DMS 273 treated with DMSO at 0.1 percent for 48 hours (cell line): ENCODE measurements at regions not wholly inside any gene's neighbourhood (a gene's known extent, or its start where the extent isn't known, plus 50 kb on each side); places are given as distances from the start of the nearest gene placed in this dataset.

Experiments used
- DNase-seq: peaks from one replicate; lab custom pipeline; 2025; lab: John Stamatoyannopoulos, UW

DNA sequence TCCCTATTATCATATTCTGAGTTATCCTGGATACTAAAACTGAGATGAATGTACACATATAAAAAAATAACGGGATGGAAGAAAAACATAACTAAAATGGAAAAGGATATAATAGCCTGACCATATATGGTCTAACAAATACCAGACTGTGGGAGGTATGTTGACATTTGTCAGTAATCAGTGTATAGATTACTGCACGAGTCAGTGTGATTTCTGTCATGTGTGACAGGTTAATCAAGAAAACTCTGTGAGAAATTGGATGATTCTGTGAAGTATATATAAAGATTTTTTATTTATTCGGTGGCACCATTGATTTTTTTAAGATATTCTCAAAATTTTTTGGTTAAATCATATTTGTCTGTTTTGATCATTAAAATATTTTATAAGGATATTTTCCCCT lies 547.3 kb upstream of the B3GALT2 start:
- no peak for DNase-seq

- DNase-seq, result no peak
These were observed 543.6 kb upstream of the B3GALT2 start for GRCh38 chr1:193730017-193730416.

DNA sequence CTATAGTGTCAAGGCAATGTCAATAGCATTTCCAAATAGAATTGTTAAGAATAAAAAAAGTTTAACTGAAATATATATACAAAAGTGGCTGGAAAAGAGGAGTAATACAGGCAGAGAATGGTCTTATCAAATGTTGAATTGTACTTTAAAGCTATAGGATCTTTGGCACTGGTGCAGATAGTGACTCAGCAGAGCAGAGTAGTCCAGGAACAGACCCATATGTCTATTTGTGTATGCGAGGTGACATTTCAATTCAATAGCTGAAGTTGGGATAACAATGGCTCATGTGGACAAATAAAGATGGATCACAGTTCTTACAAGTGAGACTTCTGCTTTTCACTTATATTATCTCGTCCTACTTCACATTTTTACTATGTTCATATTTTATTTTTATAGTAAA lies 543.0 kb upstream of the B3GALT2 start:
- DNase-seq, result no peak

DNA sequence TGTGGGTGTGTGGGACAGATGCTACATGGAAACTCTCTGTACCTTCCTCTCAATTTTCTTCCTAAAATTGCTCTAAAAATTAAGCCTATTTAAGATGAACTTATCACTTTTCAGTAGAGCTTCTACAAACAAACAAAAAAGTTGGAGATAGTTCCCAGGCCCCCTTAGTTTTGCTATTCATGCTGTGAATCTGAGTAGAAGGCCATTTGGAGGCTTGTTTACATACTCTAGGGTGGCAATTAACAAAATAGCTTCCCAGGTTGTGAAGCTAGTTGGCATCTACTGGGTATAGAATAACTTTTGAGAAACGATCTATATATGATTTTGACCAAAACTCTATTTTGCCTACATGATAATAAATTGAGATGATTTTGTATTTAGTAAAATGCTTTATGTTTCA lies 541.4 kb upstream of the B3GALT2 start:
- no peak for DNase-seq

DNA sequence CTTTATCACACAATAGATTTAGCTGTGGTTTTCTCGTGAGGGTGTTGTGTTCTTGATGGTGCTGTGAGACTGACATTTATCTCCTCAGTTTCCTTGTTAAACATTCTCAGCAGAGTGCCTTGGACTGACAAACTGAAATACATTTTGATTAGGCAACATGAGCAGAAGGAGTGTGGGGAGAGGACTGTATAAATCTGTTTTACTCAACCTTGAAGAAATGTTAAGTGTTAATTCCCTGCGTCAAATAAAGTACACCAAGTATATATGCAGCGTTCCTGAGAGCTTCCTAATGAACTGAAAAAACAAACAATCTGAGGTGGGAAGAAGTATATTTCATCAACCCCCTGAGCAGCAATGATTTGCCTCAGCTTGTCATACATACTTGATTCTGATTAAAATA lies 540.3 kb upstream of the B3GALT2 start:
- DNase-seq, result no peak

DNA sequence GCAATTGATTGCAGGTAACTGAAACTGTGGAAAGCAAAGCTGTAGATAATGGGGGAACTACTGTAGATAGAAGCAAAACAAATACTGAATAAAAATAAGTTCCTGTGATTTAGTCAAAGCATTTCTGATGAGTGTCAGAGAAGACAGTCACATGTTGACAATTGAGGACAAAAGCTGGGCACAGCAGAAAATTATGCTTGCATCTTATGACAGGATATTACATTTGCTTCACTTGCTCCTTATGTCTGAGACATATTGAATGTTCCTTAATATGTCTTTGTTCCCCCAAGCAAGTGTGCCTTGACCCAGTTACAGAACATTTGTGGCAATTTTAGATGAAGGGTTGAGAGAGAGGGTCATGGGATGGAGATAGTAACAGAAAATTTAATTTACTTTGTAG lies 526.0 kb upstream of the B3GALT2 start:
- no peak for DNase-seq

DNA sequence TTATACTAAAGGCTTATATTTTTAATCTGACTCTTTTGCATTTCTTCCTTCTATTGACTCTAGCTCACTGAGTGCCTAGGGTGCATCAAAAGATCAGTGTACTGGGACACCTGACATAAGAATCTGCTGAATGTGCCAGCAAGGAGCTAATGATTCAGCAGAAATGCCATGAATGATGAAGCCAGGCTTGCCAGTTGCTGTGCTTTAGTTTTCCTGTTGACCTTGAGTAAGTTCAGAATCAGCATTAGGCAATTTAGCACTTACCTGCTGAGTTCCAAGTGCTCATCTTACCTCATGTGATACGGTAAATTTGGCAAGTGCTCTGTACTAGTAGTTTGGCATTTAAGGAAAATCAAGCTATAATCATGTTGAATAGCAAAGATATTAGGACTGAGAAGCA lies 523.2 kb upstream of the B3GALT2 start:
- no peak for DNase-seq

DNA sequence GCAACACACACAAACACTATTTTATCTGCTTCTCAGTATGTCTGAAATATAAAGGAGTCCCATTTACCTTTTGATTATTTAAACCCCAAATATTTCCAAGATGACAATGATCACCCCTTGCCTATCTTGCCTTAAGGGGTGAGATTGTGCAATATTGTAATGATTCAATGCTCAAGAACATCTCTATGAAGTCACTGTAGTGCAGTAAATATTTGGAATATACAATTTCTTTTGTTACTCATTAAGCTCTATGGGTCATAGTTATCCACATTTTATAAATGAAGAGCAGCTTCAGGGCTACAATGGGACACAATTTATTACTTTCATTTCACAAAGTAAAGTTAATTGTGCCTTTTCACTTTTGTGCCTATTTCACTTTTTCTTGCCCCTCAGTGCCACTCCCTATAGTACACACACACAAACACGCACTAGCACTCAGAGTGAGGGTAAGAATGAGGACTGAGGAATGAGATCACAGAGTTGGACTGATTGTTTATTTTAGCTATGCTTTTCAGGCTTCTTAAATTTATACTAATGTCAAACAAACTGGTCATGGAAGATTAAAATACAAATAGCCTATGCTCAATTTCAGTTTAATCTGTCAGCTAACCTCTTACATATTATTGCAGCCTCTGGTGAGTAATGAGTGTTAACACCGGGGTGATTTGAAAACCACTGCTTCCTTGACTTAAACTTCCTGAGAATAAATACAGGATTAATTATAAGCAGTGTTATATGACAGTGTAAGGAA lies 521.0 kb upstream of the B3GALT2 start:
- DNase-seq, result no peak

- no peak for DNase-seq
These were observed 520.4 kb upstream of the B3GALT2 start for GRCh38 chr1:193706766-193707165.

DNA sequence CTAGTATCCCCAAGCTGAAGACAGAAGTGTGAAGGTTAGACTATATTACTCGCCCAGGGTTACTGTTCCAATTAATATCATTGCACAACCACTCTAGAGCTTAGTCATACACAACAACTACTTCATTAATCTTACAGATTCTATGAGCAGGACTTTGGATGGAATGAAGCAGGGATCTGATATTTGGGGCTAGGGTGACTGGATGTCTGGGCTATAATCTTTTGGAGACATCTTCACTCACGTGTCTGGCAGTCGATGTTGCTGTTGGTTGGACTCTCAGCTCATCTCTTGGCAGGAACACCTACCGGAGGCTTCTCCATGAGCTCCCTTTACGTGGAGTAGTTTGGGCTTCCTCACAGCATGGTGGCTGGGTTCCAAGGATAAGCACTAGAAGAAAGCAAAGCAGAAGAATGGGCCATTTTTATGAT lies 519.2 kb upstream of the B3GALT2 start:
- no peak for DNase-seq

DNA sequence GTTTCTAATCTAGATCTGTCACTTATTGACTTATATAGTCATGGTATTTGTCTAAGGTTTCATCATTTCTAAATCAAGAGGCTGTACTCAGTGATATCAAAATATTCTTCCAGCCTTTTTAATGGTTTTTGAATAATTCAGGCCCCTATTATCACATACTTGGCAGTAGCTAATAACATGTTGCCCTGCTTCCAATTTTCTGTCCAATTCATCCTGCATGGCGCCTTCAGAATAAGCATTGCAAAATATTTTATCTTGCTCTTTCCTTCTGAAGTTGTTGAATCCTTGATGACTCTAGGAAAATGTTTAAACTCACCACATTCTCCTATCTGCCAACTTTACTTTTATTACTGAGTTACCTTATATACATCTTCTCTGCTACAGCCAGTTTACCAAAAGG lies 517.2 kb upstream of the B3GALT2 start:
- no peak for DNase-seq

DNA sequence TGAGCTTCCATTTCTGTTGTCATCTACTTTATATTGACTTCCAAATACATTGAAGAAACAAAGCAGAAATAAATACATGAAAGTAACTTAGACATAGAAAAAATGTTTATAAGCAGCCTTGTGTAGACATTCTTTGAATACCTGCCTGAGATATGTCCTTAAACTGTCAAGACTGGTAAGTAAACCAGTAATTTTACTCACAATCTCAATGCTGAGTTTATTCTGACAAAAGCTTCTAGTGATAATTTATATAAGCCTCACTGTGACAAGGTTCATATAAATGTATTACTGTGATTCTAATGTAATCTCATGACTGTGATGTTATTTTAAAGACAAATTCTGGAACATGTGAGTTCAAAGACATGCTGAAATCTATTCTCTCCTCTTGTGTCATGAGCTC lies 516.7 kb upstream of the B3GALT2 start:
- DNase-seq, result no peak

DNA sequence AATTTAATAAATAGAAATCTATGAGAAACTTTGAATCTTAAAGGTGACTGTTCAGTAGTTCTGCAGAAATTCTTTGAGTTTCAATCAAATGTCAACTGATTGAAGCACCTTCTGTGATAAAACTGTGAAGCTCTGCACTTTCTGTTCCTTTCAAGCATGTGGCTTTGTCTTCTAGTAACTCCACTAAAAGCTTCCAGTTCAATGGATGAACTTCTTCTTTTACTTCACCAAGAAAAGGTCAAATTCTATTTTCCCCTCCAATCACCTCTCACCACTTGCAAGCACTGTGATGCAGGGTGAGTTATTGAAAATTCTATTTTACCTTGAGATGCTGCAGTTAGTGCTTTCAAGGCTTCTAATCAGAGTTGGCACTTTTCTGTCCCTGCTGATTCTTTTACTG lies 515.3 kb upstream of the B3GALT2 start:
- DNase-seq, result no peak

- DNase-seq, result no peak
These were observed 514.4 kb upstream of the B3GALT2 start for GRCh38 chr1:193700710-193701355.

DNA sequence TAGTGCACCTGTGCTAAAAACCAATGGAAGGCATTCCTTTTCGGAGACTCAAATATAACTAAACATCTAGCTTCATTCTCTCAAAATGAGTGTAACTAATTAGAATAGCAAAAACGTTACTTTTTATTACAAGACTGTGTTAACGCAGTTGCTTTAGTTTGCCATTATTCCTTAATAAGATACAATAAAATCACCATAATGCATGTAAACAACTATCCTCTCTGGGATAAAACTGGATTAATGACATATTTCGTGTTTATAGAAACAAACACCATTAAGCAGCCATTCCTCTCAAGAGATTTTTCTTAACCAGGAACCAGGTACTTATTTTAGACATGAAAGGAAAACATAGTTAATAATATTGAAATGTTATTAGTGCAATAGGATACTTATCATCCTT lies 512.8 kb upstream of the B3GALT2 start:
- no peak for DNase-seq

DNA sequence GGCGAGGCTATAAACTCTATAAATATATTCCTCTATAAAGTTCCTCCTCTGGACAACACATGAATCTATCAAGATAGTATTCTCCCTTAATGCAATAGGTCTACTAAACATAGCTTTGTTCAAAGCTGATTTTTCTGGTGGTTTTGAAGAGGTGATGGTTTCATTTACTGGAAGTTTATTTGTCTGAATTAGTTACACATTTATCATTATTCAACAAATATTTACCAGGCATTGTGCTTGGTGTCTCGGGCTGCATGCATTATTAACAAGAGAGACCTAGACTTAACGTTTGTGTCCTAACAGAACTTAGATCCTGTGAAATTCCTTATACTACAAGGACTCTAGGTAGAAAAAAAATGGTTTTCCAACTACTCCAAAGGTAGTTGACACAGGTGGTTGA lies 511.4 kb upstream of the B3GALT2 start:
- DNase-seq, result no peak

GRCh38 chr1:193697115-193697762 lies 510.8 kb upstream of the B3GALT2 start:
- DNase-seq, result no peak

DNA sequence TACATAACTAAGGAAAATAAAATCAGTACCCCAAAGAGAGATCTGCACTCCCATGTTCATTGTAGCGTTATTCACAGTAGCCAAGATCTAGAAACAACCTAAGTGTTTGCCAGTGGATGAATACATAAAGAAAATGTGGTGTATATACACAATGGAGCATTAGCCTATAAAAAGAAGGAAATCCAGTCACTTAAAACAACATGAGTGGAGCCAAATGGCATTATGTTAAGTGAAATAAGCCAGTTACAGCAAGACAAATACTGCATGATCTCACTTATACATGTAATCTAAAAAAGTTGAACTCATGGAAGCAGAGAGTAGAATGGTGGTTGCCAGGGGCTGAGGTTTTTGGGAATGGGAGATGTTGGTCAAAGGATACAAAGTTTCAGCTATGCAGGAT lies 508.3 kb upstream of the B3GALT2 start:
- DNase-seq, result no peak

DNA sequence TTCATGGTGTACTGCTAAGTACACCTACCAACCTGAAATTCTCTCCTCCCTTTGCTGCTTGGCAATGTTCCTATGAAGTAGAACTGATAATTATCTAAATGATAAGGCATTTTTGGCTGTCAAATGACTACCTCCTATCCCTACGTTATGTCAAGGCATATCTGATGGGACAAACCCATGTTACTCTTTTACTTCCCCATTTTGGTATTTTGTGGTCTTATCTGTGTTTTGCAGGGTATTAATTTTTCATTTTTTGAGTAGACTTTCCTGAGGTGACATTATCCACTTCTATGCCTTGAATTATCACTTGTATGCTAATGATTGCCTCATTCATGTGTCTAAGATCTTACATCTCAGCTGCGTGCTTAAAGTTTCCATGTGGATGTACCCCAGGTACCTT lies 499.6 kb upstream of the B3GALT2 start:
- DNase-seq, result no peak

DNA sequence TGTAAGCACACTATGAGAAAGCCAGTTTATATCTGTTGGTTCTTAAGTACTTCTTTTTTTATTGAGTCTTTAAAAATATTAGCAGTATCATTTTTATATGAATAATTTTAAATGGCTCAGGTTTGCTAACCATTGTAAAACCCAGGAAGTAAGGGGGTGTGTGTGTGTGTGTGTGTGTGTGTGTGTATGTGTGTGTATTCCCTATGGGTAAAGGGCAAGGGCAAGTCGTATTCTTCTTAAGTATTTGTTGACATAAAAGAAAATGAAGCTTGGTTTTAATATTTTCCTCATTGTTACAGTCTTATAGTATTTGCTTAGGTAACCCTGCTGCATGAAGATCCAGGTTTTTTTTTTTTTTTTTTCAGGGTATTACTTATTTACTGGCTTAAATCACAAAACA lies 495.0 kb upstream of the B3GALT2 start:
- DNase-seq, result no peak

DNA sequence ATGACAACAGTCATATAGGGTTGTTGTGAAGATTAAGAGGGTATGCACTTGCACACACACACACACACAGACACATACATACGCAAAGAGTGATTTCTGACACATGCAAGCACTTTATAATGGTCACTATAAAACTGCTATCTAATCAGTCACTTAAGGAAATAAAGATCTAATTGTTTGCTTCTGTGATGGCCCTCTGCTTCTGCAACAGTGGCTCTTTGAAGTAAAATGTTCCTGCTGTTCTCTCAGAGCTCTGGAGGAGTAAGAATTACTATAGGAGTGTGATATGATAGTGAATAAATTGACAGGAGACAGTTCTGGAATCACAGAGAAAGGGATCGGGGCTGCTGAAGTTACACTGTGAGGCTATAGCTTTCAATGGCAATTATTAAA lies 494.5 kb upstream of the B3GALT2 start:
- DNase-seq, result no peak

GRCh38 chr1:193680247-193680923 lies 494.0 kb upstream of the B3GALT2 start:
- DNase-seq, result no peak

DNA sequence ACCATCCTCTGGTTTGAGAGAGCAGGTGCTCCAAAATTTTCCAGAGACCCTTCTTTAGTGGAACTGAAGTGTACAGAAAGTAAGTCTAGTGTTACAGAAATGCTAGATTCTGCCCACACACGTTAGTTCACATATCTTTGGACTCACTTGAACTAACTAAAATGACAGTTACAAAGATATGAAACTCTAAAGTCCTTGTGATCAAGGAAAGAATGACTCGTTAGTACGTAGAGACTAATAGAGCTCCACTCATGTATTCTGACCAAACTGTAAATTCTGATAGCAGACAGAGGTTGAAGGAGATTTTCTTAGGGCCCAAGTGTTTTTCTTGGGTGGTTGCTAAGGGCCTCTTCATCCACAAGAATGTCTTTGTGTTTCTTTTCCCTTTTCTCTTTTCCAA lies 491.5 kb upstream of the B3GALT2 start:
- no peak for DNase-seq
